GM21825 (cell line): ENCODE measurements at regions not wholly inside any gene's neighbourhood (a gene's known extent, or its start where the extent isn't known, plus 50 kb on each side); places are given as distances from the start of the nearest gene placed in this dataset.
"Not testable (repeated sequence)": the region's sequence is repeated elsewhere in the genome, so short reads cannot be mapped to it uniquely, and the experiment has no call there.

Source experiments
- ATAC-seq: cut with Tn5 transposase; IDR thresholded peaks from one replicate; pipeline ENCODE4 v1.9.1; 2021; ENCODE audit warnings: mild to moderate bottlenecking, moderate library complexity; ENCODE audit not compliant: unreplicated experiment

DNA sequence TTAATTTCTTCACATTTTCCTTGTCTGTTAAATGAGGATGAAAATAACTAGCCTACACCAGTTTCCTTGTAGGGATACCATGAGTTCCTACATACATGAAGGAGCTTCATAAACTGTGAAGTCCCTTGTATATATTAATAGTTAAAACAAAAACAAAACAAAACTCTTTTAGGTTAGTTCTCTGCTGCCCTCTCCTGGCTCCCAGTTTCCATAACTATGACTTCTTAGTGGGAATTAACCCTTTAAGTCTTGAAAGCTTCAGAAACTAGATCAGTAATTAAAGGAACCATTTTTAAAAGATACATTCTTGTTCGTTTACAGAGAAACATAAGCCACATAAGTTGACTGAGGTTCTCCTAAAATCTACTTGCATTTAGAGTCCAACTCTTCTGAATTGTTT lies 500.0 kb upstream of the C9orf72 start:
- no peak for ATAC-seq

DNA sequence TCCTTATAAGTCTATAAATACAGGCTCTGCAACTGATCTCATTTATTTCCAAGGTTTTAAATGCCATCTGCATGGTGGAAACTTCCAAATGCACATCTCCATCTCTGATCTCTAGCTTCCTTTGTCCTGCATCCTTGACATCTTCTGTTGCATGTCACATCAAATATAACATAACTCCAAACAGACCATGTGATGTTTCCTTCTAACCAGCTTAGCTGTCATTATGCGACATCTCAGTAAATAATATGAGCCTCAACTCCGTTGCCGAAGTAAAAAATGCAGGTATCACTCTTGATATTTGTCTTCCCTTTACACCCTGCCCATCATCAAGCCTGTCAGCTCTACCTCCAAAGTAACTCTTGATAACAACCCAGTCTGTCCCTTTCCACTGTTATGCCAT lies 506.4 kb upstream of the C9orf72 start:
- ATAC-seq, result no peak

DNA sequence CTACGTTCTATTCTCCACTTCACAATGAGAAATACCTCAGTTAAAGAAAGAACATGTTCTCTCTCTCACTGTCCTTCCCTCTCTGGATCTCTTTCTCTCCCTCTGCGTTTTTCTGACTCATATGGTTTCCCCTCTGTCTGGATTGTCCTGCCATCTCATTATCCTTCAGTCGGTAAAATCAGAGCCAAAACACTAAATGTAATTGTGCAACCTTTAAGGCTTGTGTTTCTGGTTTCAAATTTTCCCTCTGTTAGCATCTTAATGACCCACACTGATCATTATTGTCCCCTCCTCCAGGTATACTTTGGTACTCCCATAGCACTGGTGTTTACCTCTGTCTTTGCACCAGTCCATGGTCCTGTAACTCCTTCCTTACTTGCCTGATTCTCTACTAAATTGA lies 509.4 kb upstream of the C9orf72 start:
- ATAC-seq, result no peak

DNA sequence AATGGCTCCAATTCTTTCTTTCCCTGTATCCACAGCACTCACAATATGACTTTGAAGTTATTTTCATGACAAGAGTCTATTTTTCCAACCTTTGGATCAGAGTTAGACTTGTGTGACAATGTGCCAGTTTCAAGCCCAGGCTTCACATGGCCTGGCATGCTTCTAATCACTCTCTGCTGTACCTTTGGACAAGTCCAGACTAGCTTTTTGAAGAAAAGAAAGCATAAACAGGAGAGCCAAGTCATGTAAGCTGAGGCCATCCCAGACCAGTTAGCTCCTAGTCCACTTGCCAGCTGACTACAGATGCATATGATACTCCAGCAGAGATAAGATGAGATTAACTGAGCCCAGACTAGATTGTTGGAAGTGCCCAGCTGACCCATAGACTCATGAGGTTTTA lies 513.6 kb upstream of the C9orf72 start:
- ATAC-seq, result no peak

DNA sequence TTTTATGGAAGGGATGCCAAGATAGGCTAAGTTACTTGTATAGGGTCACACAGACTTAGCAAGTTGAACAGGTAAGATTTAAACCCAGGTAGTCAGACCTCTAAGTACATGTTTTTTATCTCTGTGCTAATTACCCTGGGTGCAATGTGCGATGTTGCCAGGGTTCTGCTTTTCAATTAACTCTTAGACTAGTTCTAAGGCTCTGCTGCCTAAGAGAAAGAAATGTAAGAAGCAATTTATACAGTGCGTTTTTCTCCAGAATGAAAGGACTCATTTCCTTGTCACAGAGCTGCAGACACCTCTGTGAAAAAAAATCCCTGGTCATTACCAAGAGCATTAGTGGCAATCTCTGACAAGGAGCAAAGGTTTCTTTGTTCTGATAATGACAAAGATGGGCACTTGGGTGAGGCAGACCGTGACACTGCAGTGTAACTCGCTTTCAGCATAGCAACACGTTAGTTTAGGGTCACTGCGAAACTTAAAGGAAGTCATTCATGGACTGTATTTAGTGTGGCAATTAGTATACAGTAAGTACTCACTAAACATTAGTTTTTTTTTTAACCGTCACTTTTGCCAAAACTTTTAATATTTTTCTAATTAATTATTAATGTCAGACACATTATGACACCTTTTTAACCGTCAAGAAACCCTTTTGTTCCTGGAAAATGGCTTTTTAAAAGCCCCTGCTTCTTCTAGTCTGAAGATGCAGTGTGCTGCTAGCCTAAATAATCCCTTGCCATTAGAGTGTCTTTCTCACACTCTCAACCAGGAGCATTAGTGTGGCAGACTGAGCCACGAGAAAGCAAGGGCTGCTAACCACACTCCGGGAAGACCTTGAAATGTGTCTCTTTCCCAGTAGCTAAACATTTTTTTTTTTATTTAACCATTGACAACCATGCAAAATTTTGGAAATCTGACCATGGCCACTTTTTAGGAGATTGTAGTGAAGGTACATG lies 520.0 kb upstream of the C9orf72 start:
- ATAC-seq, result no peak

DNA sequence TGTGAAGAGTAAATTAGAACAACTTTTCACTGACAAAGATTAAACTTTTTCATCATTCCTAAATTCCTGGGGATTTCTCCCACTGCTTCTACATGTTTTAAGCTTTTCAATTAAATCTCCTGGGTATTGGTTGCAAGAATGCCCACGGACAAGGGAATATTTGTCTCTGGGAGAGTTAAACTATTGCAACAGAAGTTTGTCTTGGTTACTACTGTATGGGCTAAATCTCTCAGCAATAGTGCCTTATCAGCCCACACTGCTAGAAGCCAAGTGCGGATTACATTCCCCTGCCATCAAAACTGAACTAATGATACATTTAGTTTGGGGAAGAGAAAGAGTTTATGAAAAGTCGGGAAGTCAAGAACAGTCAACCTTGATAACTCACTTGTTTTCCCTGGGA lies 528.2 kb upstream of the C9orf72 start:
- ATAC-seq, result no peak

DNA sequence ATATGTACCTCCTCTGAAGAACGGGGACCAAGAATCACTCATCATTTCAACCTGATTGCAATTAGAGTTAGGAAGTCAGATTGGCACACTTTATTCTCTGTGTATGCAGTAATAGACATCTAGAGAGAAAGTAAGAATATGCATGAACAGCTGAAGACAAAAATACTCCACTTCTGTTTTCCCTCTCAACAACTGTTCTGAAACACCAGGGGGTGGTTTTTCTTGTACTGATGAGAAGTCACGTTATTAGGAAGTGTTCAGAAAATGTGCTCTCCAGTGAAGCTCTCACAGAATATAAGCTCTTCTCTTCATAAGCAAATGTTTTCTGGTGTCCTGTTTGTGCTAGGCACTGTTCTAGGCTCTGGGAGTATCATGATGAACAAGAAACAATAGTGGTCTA lies 531.7 kb upstream of the C9orf72 start:
- ATAC-seq, result no peak

DNA sequence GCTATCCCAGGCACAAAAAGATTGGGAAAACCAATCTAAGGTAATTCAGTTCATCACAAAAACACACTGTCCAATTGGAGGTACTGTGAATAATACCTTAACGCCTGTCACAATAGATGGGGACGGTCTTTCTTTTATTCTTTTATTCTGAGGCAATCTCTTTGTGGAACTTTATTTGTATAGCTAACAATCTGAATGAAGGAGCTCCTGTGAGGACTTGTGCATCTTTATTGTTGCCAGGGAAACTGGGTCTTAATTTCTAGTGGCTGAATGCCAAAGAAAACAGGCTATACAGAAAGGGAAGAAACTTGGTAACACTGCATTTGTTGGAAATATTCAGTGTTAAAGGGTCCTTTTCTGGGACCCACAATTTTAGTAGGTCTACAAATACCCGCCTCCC lies 546.9 kb upstream of the C9orf72 start:
- ATAC-seq, result no peak

DNA sequence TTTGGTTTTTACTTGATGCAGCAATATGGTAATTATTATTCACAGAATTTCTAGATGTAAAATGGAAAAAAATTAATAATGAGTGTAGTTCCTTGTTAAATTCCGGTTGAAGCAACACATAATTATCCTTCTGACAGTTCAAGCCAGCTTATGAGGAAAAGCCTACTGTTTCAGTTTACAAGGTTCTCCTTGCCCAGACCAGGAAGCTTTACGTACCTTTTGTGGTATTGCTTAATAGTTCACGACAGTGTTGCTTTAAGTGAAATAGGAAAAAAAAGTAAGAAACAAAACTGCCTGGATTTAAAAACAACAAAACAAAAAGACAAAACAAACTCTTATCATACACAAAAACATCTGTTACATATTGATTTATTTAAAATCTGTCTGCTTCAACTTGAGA lies 547.3 kb upstream of the C9orf72 start:
- no peak for ATAC-seq

DNA sequence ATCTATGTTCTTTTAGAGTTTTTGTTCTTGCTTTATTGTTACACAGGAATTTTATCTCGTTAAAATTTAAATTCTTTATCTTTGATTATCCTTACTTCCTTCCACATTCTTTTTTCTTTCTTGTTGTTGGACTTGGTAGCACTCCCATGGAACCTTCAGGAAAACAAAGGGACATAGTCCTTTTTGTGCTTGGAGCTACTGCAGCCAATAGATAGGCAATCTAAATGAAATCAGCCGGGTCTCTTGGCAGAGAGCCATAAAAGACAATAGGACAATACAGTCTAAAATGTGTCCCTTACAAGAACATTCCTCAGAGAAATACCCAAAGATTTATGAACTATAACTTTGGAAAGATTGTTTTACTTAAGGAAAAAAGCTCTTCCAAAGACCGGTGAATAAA lies 548.1 kb upstream of the C9orf72 start:
- ATAC-seq, result no peak

DNA sequence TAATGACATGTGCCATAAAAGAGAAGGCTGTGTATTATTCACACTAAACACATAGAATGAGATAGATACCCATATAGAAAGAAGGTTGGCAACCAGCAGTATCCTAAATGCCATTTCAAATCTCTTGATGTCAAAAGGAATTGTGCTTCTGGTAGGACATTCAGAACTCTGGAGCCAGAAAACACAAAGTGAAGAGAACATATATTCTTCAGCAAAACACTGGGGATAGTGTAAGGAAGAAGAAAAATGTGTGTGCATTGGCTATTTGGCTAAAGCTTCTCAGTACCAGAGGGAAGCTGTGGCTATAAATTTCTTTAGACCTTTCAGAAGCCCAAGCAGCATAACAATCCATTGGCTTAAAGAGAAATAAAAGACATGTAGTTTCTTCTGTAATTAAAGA lies 551.6 kb upstream of the C9orf72 start:
- no peak for ATAC-seq

DNA sequence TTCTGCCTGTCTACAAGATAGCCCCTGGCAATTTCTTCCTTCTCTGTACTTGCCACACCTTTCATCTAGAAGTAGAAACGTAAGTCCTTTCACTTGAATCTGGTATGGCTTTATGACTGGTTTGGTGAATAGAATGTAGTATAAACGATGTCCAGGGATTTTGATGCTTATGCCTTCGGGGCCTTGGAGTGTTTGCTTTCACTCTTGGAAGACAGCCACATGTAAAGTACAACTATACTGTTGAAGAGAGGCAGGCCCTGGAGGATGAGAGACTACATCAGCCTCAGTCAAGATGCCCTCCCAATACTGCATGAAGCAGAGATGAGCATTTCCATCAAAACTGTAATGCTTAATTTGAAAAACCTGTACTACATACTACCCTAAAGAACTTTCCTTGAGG lies 553.8 kb upstream of the C9orf72 start:
- no peak for ATAC-seq

DNA sequence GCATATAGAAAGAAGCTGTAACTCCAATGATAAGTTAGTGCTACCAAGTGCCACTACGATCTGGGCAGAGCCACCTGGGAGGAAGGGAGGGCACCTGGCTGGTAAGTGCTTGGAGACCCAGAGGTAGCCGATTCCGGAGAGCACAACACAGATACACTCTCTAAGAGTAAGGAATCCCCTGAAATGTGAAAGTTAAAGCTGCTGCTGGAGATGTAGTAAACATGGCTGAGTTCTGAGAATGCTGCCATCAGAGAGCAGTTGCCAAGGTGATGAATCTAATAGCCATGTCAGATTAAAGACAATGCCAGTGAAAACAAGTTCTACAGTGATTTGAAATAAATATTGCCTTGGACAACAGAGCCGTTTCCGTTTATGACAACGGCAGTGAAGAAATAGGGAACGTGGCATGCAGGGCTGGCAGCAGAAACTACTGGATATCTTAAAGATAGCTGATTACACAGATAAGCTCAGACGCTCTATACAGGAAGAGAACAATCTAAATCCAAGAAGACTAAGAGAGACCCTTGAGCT lies 561.2 kb upstream of the C9orf72 start:
- ATAC-seq, result no peak

DNA sequence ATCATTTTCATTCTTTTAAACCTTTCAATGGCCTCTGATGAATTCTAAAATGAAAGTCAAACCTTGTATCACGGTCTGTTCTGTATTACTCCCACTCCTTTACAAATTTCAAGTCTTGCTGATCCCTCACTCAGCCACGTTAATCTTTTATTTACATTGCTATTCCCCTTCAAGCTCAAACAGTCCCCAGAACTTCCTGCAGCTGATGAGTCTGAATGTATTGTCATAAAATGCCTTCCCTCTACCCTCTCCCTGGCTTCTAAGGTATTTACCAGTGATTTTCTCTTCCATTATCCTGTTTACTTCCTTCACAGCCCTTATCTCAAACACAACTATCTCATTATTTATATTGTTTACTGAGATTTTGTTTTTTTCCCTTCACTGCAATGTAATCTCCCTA lies 562.3 kb upstream of the C9orf72 start:
- ATAC-seq, result no peak

DNA sequence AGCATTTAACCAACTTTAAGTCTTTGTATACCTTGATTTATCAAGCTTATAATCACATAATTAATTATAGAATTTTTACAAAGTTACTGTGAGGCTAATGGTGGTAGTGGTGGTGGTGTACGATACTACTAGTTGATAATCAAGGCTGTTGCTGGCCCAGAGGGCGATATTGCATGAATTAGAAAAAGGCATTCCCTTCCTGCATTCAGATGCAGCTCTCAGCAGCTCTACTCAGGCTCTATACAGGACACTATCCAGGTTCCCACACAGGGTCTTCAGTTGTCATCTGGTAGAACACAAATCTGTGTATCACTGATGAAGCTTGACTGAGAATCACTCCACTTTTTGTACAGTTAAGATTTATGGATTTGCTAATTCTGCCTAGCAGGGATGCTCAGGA lies 562.8 kb upstream of the C9orf72 start:
- ATAC-seq, result no peak

DNA sequence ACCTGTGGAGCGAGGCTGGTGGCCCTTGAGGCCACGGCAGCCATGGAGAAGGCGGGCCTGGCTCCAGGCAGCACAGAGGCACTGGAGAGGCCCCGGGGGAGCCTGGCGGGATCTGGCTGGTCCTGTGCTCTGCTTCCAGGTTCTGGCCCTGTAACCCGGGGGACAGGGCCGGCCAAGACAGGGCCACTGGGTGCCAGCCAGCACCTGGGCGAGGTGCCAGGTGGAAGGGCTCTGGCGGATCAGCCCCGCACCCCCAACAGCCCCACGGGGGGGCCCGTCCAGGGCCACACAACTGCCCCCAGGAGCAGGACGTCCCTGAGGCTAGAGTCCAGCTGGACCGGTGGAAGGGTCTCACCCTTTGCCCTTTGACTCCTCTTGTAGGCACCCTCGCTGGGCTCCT lies 574.1 kb upstream of the C9orf72 start:
- ATAC-seq, result not testable (repeated sequence)

DNA sequence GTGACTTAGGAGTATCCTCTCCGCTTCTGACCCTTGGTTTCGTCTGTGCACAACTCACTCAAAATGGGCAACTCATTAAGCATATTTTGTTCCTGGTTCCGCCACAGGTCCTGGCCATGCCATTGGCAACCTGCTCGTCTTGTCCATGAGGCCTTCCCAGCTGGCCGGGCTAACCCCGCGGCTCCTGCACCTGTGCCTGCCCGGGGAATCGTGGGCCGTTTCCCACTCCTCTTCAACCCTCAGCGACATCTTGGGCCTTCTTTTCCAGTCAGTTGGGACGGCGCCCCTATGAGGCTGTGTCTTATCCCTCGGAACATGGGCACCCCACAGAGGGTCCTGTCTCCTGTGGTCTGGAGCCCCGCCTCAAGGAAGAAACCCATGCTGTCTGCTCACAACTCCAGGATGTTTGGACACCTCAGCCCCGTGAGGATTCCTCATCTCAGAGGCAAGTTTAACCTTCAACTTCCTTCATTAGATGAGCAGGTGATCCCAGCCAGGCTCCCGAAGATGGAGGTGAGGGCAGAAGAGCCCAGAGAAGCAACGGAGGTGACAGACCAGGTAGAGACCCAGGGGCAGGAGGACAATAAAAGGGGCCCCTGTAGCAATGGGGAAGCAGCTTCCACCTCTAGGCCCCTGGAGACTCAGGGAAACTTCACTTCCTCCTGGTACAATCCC lies 574.8 kb upstream of the C9orf72 start:
- ATAC-seq, result not testable (repeated sequence)

DNA sequence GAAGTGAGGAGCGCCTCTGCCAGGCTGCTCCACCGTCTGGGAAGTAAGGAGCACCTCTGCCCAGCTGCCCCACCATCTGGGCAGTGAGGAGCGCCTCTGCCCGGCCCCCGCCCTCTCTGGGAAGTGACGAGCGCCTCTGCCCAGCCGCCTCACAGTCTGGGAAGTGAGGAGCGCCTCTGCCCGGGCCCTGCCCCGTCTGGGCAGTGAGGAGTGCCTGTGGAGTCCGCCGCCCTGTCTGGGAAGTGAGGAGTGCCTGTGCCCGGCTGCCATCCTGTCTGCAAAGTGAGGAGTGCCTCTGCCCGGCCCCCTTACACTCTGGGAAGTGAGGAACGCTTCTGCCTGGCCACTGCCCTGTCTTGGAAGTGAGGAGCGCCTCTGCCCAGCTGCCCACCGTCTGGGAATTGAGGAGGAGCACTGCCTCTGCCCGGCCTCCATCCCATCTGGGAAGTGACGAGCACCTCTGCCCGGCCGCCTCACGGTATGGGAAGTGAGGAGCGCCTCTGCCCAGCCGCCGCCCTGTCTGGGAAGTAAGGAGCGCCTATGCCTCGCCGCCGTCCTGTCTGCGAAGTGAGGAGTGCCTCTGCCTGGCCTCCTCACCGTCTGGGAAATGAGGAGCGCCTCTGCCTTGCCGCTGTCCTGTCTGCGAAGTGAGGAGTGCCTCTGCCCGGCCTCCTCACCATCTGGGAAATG lies 576.2 kb upstream of the C9orf72 start:
- not testable (repeated sequence) for ATAC-seq

DNA sequence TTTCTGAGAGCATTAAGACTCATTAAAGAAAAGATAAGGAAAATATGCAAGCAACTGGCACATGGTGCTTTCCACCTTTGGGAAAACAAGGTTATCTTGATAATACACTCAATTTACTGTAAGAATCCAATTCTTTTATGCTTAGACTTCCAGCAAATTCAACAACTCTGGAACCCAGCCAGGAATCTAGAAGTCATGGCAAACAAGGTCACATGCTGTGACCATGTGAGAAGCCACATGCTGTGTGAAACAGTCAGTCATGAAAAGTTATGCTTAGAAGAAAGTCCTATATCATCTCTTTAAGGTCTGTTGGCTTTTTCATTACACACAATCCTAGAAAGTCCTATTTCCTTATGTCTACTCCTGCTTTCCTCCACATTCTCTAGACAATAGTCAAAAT lies 581.8 kb upstream of the C9orf72 start:
- no peak for ATAC-seq

DNA sequence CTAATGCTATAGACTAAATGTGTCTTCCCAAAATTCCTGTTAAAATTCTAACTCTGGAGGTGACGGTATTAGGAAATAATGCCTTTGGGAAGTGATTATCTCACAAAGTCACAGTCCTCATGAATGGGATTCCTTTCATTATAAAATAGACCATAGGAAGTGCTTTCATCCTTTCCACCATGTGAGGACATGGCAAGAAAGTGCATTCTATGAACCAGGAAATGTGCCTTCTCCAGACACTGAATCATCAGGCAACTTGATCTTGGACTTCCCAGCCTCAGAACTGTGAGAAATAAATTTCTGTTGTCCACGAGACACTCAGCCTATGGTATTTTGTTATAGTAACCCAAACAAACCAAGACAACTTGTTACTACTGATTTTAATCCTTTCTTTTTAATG lies 582.4 kb upstream of the C9orf72 start:
- no peak for ATAC-seq

DNA sequence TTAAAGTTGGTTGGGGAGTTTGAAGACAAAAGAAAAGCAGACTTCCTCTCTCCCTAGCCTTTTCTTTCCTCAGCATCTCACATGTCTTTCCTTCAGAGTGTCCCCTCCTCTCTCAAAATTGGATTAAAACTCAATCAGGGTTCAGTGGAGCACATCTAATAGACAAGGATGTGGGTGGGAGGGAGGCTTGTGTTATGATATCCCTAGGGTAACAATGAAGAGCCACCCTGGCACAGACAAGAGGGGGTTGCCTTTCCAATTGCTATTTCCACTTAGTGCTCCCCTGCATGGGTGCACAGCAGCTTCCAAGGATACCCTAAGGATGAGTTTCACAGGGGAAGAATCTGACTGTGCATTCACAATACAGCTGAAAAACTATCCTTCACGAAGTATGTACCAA lies 585.2 kb upstream of the C9orf72 start:
- ATAC-seq, result no peak

DNA sequence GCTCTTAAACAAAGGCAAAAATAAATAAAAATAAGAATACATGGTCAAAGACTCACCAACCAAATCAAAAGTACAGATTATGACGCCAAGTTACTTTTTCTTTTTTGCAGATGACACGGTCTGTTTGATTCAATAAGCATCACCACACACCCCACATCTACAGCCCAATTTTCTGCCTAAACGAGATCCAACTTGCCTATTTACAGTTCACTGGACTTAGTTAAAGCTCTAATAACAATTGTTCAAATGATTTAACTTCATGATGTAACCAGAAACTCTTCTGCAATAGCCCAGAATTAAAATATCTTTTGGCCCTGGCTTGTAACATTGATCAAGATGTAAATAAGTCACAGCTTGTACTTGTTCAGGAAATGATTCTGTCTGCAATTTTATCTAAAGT lies 590.3 kb upstream of the C9orf72 start:
- no peak for ATAC-seq
